ENCODE measurements at regions not wholly inside any gene's neighbourhood (a gene's known extent, or its start where the extent isn't known, plus 50 kb on each side); places are given as distances from the start of the nearest gene placed in this dataset.

DNA sequence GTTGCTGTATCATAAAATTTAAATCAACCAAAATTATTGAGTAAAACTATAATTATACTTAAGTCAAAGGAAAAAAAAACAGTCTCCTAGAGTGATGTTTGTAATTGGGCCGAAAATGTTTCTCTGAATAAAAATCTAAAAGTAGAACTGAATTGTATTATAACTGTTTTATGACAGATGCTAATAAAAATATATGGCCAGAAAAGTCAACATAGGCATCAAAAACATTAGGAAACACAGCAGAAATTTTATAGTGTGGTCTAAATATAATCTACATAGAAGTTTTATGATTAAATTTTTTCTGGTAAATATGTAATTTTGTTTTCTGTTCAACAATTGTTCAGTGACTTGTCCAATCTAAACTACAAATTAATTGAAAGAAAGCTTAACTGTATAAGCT lies 277.8 kb downstream of the ALX1 start:
- H3K36me3 ChIP-seq (replicated peaks in 1 of 2; ENCODE audit: control insufficient read depth in 1 of 2, insufficient read depth in 2 of 2, low read length in 2 of 2): no peaks in the 10 kb centered on the region
- ATAC-seq (no peak), FAIRE-seq (no peak), DNase-seq (ENCODE audit: low spot score) (no peak)
- H3K4me2 ChIP-seq (ENCODE audit: low read depth, low read length): no peak overlapping the region
- H3K9ac ChIP-seq (ENCODE audit: insufficient read depth, low read depth, low read length): no peak overlapping the region
- TF ChIP-seq BRD4 (CRISPR knock-in tag; IDR thresholded peaks at IDR 0.05): no peak
- no peak for TF ChIP-seq ZFP36L1 (CRISPR knock-in tag; IDR thresholded peaks at IDR 0.05)
- no peak for TF ChIP-seq GATA4 (IDR thresholded peaks at IDR 0.05; ENCODE audit: borderline replicate concordance, low read depth)
- TF ChIP-seq, protein P1, sequence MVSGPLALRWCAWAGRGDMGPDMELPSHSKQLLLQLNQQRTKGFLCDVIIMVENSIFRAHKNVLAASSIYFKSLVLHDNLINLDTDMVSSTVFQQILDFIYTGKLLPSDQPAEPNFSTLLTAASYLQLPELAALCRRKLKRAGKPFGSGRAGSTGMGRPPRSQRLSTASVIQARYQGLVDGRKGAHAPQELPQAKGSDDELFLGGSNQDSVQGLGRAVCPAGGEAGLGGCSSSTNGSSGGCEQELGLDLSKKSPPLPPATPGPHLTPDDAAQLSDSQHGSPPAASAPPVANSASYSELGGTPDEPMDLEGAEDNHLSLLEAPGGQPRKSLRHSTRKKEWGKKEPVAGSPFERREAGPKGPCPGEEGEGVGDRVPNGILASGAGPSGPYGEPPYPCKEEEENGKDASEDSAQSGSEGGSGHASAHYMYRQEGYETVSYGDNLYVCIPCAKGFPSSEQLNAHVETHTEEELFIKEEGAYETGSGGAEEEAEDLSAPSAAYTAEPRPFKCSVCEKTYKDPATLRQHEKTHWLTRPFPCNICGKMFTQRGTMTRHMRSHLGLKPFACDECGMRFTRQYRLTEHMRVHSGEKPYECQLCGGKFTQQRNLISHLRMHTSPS (CRISPR knock-in tag; IDR thresholded peaks at IDR 0.05; ENCODE audit: low read depth): no peak
- TF ChIP-seq GPN1 (CRISPR knock-in tag; IDR thresholded peaks at IDR 0.05; ENCODE audit: borderline replicate concordance): no peak
- TF ChIP-seq ZNF460 (CRISPR knock-in tag; IDR thresholded peaks at IDR 0.05; ENCODE audit: borderline replicate concordance): no peak
- TF ChIP-seq ISL2 (CRISPR knock-in tag; IDR thresholded peaks at IDR 0.05): no peak
- TF ChIP-seq, protein P2, sequence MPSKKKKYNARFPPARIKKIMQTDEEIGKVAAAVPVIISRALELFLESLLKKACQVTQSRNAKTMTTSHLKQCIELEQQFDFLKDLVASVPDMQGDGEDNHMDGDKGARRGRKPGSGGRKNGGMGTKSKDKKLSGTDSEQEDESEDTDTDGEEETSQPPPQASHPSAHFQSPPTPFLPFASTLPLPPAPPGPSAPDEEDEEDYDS (CRISPR knock-in tag; IDR thresholded peaks at IDR 0.05): no peak
- no peak for TF ChIP-seq KAT7 (CRISPR knock-in tag; IDR thresholded peaks at IDR 0.05; ENCODE audit: borderline replicate concordance)
- no peak for TF ChIP-seq HIVEP1 (CRISPR knock-in tag; IDR thresholded peaks at IDR 0.05)
- TF ChIP-seq, protein P3, sequence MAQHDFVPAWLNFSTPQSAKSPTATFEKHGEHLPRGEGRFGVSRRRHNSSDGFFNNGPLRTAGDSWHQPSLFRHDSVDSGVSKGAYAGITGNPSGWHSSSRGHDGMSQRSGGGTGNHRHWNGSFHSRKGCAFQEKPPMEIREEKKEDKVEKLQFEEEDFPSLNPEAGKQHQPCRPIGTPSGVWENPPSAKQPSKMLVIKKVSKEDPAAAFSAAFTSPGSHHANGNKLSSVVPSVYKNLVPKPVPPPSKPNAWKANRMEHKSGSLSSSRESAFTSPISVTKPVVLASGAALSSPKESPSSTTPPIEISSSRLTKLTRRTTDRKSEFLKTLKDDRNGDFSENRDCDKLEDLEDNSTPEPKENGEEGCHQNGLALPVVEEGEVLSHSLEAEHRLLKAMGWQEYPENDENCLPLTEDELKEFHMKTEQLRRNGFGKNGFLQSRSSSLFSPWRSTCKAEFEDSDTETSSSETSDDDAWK (CRISPR knock-in tag; IDR thresholded peaks at IDR 0.05): no peak
- no peak for TF ChIP-seq MLLT10 (CRISPR knock-in tag; IDR thresholded peaks at IDR 0.05)
- no peak for TF ChIP-seq ELF4 (CRISPR knock-in tag; IDR thresholded peaks at IDR 0.05; ENCODE audit: borderline replicate concordance)
- TF ChIP-seq DNMT3B (CRISPR knock-in tag; conservative IDR thresholded peaks at IDR 0.05): no peak
- TF ChIP-seq NFATC3 (CRISPR knock-in tag; IDR thresholded peaks at IDR 0.05): no peak
- TF ChIP-seq CREB1 (IDR thresholded peaks at IDR 0.05): no peak
- no peak for TF ChIP-seq CREB1 (CRISPR knock-in tag; IDR thresholded peaks at IDR 0.05)
- TF ChIP-seq, protein P4, sequence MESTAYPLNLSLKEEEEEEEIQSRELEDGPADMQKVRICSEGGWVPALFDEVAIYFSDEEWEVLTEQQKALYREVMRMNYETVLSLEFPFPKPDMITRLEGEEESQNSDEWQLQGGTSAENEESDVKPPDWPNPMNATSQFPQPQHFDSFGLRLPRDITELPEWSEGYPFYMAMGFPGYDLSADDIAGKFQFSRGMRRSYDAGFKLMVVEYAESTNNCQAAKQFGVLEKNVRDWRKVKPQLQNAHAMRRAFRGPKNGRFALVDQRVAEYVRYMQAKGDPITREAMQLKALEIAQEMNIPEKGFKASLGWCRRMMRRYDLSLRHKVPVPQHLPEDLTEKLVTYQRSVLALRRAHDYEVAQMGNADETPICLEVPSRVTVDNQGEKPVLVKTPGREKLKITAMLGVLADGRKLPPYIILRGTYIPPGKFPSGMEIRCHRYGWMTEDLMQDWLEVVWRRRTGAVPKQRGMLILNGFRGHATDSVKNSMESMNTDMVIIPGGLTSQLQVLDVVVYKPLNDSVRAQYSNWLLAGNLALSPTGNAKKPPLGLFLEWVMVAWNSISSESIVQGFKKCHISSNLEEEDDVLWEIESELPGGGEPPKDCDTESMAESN (CRISPR knock-in tag; conservative IDR thresholded peaks at IDR 0.05): no peak
- BruUV-seq (replicated peaks): no TSS peak
- no peak overlapping the region for H3K4me3 ChIP-seq (replicated peaks in 1 of 3; ENCODE audit: insufficient read depth in 1 of 3, low read depth in 2 of 3, low read length in 3 of 3)
- no peaks in the 10 kb centered on the region for H3K79me2 ChIP-seq (ENCODE audit: insufficient read depth, low read length)
- no peaks in the 10 kb centered on the region for H3K9me3 ChIP-seq (ENCODE audit: low read length)
- CTCF ChIA-PET (ENCODE audit: low intra/inter-chr PET ratio, low total read pairs): no interaction called here
- H4K20me1 ChIP-seq (ENCODE audit: insufficient read depth, low read length): no peaks in the 10 kb centered on the region
- in situ Hi-C loops (cut with HindIII; ENCODE audit: extremely low pct_ligation_motif_present, low pct_unique_long_range_greater_than_20kb) (no loop called here), intact Hi-C loops (cut with micrococcal nuclease; ENCODE audit: unreplicated experiment) (no loop called here)
- no peaks in the 10 kb centered on the region for H3K4me1 ChIP-seq (ENCODE audit: insufficient read depth, low read length)
- H2AFZ ChIP-seq (ENCODE audit: low read length): no peak overlapping the region
- 0% methylated on average over 1 of the region's 1 CpG for WGBS (ENCODE audit: low lambda C conversion rate)
- no peak overlapping the region for H3K27ac ChIP-seq (ENCODE audit: extremely low read length, insufficient read depth, low read length)
- no peaks in the 10 kb centered on the region for H3K27me3 ChIP-seq (ENCODE audit: control insufficient read depth in 1 of 2, insufficient read depth in 2 of 2, low read length in 2 of 2)
- POLR2A ChIA-PET: interaction anchor here (0.6 kb wide), 1 partner anchor 109 kb away, joined by 3 read pairs; no protein-coding TSS in a partner anchor

Measured in HepG2 (cell line).